T follicular helper cell (primary cell): ENCODE measurements at regions not wholly inside any gene's neighbourhood (a gene's known extent, or its start where the extent isn't known, plus 50 kb on each side); places are given as distances from the start of the nearest gene placed in this dataset.

ENCODE experiments used
- DNase-seq: peaks from one replicate; pipeline ENCODE4 v3.0.0-alpha.2; 2020; ENCODE audit warnings: low read depth

DNA sequence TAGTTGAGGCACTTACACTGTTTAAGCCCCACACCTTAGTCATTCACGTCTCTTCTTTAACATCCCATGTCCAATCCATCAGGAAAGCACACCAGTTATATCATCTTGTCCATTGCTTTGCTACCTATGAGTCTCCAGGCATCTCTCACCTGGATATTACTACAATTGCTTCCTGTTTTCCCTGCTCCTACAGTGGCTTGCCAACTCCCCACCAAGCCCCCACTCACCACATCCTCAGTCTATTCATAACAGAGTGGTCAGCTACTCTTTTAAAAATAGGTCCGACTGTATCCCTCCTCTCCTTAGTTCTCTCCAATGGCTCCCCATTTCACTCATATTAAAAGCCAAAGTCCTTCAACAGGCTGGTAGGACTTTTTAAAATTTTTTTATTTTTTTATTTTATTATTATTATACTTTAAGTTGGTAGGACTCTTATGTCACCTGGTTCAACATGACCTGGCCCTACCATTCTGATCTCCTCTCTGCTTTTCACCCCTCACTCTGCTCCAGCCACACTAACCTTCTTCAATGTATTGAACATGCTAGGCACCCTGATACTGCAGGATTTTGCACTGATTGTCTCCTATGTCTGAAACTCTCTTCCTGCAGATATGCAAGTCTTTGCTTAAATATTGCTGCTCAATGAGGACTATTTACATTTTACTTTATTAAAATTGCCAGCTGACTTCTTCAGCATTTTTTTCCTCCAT is 253.2 kb downstream of the CYRIA start:
- DNase-seq = no peak

DNA sequence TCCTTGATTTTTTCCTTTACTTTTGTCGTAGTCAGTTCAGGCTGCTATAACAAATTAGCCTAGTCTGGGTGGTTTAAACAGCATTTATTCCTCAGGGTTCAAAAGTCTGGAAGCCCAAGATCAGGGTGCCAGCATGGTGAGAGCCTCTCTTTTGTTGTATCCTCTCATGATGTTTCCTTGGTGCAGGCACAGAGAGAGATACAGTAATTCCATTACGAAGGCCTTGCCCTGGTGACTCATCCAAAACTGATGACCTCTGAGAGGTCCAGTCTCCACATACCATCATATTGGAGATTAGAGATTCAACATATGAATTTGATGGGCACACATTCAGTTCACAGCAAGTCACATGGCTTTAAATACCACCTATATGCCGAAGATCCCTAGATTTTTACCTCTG is 253.8 kb downstream of the CYRIA start:
- DNase-seq = no peak

DNA sequence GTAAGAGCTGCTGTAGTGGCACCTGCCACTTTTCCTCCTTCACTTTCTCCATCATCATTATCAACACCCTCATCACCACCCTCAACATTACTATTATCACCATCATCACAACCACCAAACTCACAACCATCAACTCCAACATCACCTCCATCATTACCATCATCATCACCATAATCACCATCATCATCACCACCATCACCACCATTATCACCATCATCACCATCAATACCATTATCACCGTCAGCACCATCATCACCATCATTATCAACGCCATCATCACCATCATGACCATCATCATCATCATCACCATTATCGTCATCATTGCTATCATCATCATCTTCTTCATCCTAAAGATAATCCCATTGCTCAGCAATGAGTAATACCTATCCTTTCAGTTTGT is 255.8 kb downstream of the CYRIA start:
- DNase-seq = no peak

DNA sequence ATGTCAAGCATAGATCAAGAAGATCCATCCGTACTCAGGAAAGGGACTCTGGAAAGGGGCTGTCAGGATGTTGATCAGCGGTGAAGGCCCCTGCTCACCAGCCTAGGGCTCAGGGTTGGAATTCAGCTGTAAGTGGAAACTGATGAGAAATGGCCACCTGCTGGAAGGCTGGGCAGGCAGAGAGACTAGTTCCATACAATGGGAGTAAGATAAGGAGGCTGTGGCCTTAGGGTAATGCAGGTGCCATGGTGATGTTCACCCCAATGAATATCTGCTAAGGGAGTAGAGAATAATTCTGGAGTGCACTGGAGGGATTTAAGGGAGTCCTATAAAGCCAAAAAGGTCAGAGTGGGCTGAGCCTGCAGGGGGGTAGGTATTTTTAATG is 256.6 kb downstream of the CYRIA start:
- DNase-seq = no peak

DNA sequence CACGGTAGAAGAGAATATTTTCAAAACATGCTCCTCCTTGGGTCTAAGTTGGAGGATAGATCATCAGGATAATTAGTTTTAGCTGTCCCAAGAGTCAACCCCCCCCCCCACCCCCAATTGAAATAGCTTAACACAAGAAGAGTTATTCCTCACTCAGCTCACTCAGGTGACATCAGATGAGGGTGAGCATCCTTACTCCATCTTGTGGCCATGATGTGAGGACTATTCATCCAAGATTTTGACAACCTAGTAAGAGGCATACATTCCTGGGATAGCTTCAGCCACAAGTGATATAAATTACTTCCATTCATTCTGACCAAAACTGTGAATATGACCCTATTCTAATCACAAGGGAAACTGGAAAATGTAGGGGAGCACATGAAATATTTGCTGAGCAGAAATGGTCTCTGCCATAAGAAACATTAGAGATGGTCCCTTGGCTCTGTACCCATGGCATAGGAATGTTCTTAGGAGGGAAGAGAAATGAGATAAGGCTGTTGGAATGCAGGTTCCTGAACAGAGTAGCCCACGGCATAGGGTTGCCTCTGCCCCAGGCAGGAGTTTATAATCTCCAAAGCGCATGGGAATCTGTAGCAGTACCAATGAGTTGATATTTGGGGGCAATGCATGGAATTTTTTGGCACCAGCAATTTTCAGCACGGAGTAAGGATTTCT is 257.2 kb downstream of the CYRIA start:
- no peak for DNase-seq

DNA sequence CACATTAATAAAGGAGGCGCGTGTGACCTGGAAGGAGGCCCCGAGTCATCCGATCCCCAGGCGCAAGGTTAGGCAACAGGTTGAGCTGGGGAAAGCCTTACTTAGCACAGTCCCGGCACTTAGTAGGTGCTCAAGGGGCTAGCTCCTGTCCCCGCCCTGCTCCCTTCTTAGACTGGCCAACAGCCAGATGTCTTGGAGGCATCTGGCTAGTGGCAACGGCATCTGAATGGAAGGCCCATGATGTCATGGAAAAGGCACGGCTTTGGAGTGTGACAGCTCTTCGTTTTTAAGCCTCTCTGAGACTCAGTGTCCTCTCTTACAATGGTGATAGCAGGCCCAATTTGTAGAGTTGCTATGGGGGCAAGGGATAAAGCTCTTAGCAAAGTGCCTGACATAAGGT is 258.3 kb downstream of the CYRIA start:
- no peak for DNase-seq

DNA sequence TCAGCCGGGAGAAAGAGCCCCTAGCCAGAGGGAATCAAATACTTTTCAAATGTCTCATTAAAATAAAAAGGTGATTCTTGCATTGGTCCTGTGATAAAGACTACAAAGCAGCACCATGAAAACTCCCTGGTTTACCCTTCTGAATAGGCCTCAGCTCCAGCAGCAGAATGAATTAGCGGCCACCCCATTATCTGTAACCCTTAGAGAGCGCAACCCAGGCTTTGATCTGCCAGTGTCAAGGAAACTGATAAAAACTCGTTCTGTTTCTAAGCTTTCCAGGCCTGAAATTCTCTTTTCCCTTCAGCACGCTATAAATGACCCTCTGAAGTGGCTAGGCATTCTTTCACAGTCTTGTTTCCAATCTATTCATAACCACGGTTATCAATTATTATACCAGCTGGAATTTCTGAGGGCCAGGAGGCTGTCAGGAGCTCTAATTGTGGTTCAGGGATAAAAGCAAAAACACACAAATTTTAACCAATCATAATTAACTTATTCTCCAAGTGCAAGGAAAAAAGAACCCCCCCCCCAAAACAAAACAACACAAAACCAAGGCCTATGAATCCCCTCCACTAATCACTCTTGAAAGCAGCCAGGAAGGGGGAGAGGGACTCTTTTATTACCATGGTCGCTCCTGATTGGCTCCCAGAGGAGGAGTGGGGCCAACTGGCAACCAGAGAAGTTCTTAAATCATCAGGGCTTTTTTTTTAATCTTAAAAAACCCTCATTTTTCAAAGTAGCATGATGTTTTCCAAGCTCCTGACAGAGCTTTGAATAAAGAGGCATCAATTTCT is 258.9 kb downstream of the CYRIA start:
- no peak for DNase-seq

DNA sequence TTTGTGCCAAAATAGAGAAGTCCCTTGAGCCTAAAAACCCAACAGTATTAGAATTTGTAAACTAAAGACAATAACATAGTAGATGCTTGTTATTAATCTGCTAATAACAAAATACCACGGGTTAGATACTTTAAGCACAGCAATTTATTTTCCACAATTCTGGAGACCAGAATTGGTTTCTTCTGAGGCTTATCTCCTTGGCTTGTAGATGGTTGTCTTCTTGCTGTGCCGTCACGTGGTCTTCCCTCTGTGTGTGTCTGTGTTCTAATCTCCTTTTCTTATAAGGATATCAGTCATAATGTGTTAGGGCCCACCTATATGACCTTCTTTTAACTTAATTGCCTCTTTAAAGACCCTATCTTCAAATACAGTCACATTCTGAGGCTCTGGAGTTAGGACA is 260.1 kb downstream of the CYRIA start:
- DNase-seq = no peak

DNA sequence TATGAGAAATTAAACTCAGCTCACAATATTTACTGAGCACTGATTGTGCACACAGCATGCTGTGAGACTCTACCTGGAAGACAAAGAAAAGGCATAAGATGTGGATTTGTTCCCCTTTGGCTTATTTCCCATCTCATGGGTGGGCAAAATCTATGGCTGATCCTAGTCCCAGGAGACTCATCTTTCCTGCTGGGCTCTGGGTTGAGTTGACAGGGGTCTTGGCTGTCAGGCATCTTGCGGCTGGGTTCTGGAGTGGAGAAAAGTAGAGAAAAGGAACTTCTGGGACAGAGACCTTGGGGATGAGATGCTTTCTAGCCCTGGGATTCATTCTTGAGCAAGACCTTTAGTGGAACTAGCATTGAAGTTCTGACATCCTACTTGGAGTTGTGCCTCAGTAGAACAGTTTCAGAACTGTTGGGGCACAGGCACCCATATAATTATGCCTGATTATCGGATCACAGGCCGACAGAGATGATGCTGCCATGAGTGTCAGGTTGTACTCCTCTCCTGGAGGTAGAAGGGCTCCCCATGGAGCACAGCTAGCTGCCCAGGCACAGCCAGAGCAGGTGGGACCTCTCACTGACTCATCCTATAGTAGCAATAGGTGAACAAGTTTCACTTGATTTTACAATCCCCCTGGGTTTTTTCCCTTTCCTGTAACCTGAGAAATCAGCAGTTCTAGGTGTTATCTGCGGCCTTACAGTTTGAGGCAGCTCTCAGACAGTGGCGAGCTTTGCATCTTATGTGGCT is 260.9 kb downstream of the CYRIA start:
- no peak for DNase-seq

DNA sequence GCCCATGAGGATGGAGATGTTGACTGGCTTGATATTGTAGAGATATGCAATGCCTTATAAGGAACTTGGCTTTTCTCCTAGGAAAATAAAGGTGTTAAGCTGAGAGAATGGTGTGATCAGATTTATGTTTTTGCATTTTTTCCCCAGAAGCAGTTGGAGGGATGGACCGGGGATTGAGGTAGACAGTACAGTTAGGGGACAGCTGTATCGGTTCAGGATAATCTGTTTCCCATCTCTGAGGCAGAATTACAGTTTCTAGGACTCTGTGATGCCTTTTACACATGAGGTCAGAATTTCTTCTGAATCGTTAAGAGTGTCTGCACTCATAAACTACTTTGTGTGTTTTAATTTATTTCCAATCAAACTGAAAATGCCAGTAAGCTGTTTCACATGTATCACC is 261.5 kb downstream of the CYRIA start:
- DNase-seq = no peak

DNA sequence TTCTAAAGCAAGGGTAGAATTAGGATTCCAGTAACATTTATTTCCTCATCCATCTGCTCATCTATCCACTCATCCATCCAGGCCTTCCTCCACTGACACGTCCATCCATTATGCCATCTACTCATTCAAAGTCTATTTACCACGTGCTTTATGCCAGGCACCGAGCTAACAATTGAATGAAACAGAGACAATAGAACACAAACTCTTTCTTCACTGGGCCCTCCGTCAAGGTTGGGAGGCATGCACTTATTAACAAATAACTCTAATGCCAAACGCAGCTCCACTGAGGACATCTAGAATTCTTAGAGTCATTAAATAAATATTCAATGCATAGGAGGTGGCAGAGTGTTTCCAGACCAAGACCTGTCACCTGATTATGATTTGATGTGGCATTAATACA is 262.7 kb downstream of the CYRIA start:
- DNase-seq = no peak

DNA sequence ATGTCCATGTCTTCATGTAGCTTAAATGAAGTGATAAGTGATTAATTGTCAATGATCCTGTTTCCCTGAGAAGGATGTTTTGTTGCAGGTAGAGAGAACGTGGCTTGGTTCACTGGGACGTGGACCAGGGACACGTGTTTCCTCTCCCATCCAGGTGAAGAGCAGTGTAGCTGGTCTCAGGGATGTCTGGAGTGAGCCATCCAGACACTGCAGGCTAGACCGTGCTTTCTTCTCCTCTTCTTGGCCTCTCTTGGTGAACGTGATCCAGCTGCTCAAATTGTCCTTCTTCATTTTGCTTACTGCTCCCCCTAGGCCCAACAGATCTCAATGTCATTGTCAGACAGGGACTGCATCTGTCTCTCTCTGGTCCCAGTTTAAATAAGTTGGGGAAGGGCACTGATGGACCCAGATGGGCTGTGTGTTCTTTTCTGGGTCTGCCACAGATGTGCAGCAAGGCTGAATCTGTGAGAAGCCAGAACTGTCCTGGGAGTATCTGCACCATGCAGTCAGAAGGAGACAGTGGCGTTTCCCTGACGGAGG is 263.8 kb downstream of the CYRIA start:
- DNase-seq = no peak

DNA sequence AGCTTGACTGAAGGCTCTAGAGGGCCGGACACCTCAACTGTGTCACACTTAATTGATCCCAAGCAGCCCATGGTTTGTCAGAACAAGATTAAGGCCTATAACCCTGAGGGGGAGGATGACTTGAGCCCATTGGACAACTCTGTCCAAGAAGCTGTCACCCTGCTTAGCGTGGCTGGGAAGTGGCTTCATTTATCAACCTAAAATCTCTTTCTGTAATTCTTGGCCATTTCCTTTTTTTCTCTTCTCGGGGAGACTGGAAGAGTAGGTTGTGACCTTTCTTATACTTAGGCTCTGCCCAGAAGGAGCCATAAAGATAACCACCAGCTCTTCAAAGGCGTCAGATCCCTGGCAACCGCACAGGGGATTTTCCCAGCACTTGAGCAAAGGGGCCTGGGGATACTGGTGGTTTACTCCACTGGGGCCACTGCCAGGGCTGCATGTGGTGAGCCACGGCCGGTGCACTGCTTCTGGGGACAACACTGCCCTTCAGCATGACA is 265.5 kb downstream of the CYRIA start:
- no peak for DNase-seq

DNA sequence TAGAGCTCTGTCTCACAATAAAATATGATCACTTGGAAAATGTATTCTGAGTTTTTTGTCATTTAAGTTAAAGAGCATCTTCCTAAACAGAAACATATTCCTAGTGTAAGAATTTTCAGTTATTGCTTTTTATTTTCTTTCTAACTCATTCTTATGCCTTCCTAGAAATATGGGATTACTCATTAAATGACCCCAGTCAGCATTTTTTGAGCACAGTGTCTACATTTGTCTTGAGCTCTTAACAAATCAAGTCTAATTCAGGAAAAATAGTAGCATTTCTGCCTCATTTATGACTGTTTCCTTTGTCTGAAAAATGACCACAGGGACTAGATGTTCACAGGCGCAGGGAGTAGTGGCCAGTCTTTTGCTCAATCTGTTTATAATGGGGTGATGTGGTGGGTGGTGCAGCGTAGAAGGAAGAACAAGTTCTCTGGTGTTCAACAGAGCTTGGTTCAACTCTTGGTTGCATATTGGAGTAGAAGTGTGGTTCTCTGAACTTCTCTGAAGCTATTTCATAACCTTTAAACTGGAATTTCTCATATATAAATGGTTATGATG is 267.1 kb downstream of the CYRIA start:
- no peak for DNase-seq

DNA sequence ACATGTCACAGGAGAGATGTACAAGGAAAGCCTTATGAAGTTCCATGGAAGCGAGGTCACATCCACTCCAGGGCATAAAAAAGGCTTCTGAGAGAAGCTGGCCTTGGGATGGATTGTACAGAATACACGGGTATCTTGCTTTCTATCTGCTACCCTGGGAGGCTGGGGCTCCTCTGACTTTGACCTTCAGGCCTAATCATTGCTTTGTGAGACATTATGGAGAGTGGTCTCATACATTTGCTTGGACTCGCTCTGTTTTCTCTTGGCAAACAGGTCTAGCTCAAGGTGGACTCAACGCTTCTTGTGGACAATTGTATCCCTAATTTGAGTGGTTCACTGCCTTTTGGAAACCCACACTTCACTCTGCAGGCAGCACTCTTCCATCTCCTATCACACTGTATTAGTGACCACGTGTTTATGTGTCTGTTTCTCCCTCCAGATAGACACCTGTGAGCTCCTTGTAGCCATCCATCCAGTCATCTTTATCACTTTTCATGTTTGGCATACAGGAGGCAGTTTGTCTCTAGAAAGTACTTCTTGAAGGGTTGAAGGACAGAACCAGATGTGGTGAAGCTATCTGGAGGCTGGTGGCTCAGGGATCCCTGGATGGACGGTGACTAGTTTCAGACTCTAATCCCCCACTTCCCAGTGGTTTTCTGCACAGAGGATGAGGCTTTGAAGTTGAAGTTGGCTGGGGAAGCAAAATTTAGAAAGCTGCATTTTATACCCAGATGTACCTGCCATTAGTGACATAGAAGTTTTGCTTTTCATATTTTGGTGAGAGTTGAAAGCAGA is 267.8 kb downstream of the CYRIA start:
- DNase-seq = no peak

DNA sequence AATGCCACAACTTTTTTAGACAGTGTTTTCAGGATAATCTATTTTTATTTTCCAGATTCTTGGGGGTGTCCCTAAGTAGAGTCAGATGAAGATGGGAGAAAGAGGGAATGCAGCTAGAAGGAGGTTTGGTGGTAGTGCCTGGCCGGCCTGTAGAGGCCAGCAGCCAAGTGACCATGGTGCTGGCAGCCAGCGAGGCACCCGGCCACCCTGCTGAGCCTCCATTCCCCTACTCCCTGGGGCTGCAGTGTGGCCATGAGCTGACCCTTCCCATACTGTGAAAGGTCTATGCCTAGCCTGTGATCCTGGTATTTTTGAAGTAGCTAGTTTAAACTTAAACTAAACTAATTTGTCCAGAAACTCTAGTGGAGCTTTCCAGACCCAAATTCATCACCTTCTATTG is 268.6 kb downstream of the CYRIA start:
- DNase-seq = no peak

DNA sequence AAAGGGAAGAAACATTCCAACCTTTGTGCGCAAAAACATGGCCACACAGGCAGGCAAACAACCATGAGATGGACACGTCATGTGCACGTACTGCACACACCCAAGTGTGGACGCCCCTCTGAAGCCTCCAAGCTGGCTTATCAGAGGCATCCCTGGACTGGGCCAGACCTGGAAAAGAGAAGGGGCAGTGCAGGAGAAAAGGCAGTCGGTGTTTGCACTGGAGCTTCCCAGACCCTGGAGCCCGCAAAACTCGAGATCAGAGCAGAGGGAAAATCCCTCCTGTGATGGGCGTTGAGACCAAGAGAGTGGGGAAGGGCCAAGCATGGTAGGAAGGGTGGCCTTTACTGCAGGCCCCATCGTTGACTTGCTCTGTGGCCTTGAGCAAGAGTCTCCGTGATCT is 269.5 kb downstream of the CYRIA start:
- DNase-seq = no peak

DNA sequence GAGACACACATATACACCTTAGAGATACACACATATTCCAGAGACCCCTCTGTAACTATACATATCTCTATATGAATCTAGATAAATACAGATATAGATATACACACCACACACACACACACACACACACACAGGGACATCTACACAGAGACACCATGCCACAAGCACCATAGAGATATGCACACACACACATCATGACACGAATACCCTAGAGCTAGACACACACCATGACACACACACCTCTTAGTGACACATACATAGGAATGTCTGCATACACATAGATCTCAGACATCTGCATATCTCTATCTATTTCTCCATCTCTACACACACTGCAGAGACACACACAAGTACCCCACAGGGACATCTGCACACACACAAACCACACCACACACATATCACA is 270.0 kb downstream of the CYRIA start:
- no peak for DNase-seq

DNA sequence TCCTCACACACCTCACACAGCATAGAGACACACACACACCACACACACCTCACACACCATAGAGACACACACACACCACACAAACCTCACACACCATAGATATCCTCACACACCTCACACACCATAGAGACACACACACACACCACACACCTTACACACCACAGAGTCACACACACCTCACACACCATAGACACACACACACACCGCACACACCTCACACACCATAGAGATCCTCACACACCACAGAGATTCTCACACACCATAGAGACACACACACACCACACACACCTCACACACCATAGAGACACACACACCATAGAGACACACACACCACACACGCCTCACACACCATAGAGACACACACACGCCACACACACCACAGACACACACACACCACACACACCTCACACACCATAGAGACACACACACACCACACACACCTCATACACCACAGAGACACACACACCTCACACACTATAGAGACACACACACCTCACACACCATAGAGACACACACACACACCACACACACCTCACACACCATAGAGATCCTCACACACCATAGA is 270.6 kb downstream of the CYRIA start:
- no peak for DNase-seq
